GM12878 (cell line): ENCODE measurements at regions not wholly inside any gene's neighbourhood (a gene's known extent, or its start where the extent isn't known, plus 50 kb on each side); places are given as distances from the start of the nearest gene placed in this dataset.

Experiments used
- ATAC-seq: fragments of 200-7000 bp; cut with Tn5 transposase; 3 replicates; pipeline ENCODE4 v1.9.1; 2020; ENCODE audit warnings: mild to moderate bottlenecking, moderate library complexity
- BruUV-seq: library from RNA; stranded (reverse); fragments of 400-500 nt; replicated peaks from 2 replicates; lab custom pipeline; 2021; lab: Mats Ljungman, UMichigan
- CTCF ChIA-PET: fragments of 300-600 bp; sonication (Branson Sonifier 250); formaldehyde crosslinking; extraction: SDS; loops from one replicate; lab custom pipeline; 2021; ENCODE audit warnings: inconsistent platforms; lab: Yijun Ruan, JAX
- POLR2A ChIA-PET: fragments of 350-600 bp; formaldehyde crosslinking; extraction: SDS; loops from one replicate; lab custom pipeline; 2021; ENCODE audit warnings: inconsistent platforms; lab: Charles Lee
- RAD21 ChIA-PET: fragments of 300-600 bp; sonication (Branson Sonifier 250); formaldehyde crosslinking; loops from one replicate; lab custom pipeline; 2023; ENCODE audit warnings: antibody characterized with exemption; ENCODE audit not compliant: unreplicated experiment; lab: Charles Lee
- SMC1A ChIA-PET: fragments of 300-600 bp; sonication (Branson Sonifier 250); formaldehyde crosslinking; loops from one replicate; lab custom pipeline; 2023; ENCODE audit not compliant: unreplicated experiment, uncharacterized antibody; lab: Charles Lee
- DNase-seq: peaks from one replicate; pipeline ENCODE4 v3.0.0-alpha.2; 2011; ENCODE audit warnings: low read depth, low spot score
- FAIRE-seq: peaks from 3 replicates; lab custom pipeline; 2011; peaks lifted over from hg19 to GRCh38; lab: Jason Lieb, UNC
- H2AFZ ChIP-seq: 2 replicates; pipeline ENCODE4 v1.6.0; 2011; ENCODE audit warnings: low read depth, low read length, control low read depth; ENCODE audit not compliant: control insufficient read depth
- H3K27ac ChIP-seq: 2 replicates; pipeline ENCODE4 v1.5.1; 2011; ENCODE audit warnings: control low read depth; ENCODE audit not compliant: control insufficient read depth, insufficient read depth
- H3K27me3 ChIP-seq, 2 experiments: replicated peaks in 1 of 2; 2 replicates each; pipeline versions ENCODE4 v1.6.0 to v1.6.1; 2011; ENCODE audit warnings: low read length in 1 of 2; ENCODE audit not compliant: control insufficient read depth in 2 of 2, insufficient read depth in 2 of 2
- H3K36me3 ChIP-seq, 2 experiments: 2 replicates each; pipeline ENCODE4 v1.5.1; 2011; ENCODE audit warnings: low read length in 1 of 2; ENCODE audit not compliant: control insufficient read depth in 2 of 2, insufficient read depth in 2 of 2
- H3K4me1 ChIP-seq: 2 replicates; pipeline ENCODE4 v1.6.1; 2011; ENCODE audit warnings: mild to moderate bottlenecking, low read length, moderate library complexity, mixed read lengths; ENCODE audit not compliant: control insufficient read depth, insufficient read depth
- H3K4me2 ChIP-seq: 2 replicates; pipeline ENCODE4 v1.6.0; 2011; ENCODE audit warnings: control low read depth; ENCODE audit not compliant: control insufficient read depth, insufficient read depth
- H3K4me3 ChIP-seq: fragments of 200-600 bp; sonication (generic); 2 replicates; pipeline ENCODE4 v1.5.1; 2016
- H3K79me2 ChIP-seq: 2 replicates; pipeline ENCODE4 v1.6.0; 2011; ENCODE audit warnings: low read length; ENCODE audit not compliant: control insufficient read depth, insufficient read depth
- H3K9ac ChIP-seq: 2 replicates; pipeline ENCODE4 v1.8.0; 2011; ENCODE audit warnings: low read length, control low read depth, mixed read lengths; ENCODE audit not compliant: control insufficient read depth, insufficient read depth
- H3K9me3 ChIP-seq: replicated peaks from 3 replicates; pipeline ENCODE4 v1.5.1; 2011; ENCODE audit warnings: mild to moderate bottlenecking, low read length; ENCODE audit not compliant: control insufficient read depth, insufficient read depth
- H4K20me1 ChIP-seq: 2 replicates; pipeline ENCODE4 v1.6.0; 2011; ENCODE audit not compliant: control insufficient read depth, insufficient read depth
- ATF7 ChIP-seq: fragments of 450-650 bp; IDR thresholded peaks from 2 replicates; pipeline ENCODE4 v1.6.1; 2016; ENCODE audit warnings: low read depth, mild to moderate bottlenecking
- EGR1 ChIP-seq, 2 experiments: IDR thresholded peaks; 1 replicate in 1 of 2; 2 replicates in 1 of 2; pipeline ENCODE4 v1.6.1; 2011 to 2012; ENCODE audit warnings: low read depth in 2 of 2, low read length in 2 of 2, borderline replicate concordance in 1 of 2, mild to moderate bottlenecking in 1 of 2, moderate library complexity in 1 of 2
- JUNB ChIP-seq: IDR thresholded peaks from 2 replicates; pipeline ENCODE4 v1.6.1; 2016; ENCODE audit warnings: antibody characterized with exemption, mild to moderate bottlenecking
- MEF2B ChIP-seq: fragments of 450-650 bp; IDR thresholded peaks from 2 replicates; pipeline ENCODE4 v1.6.1; 2018; ENCODE audit warnings: mild to moderate bottlenecking, moderate library complexity; ENCODE audit not compliant: partially characterized antibody, poor library complexity, severe bottlenecking
- MTA2 ChIP-seq: fragments of 450-650 bp; IDR thresholded peaks from 2 replicates; pipeline ENCODE4 v1.6.1; 2016; ENCODE audit warnings: low read depth, mild to moderate bottlenecking, moderate library complexity
- RUNX3 ChIP-seq: IDR thresholded peaks from 2 replicates; pipeline ENCODE4 v1.6.1; 2012; ENCODE audit warnings: low read length, inconsistent platforms
- ZBTB33 ChIP-seq: fragments of 450-650 bp; IDR thresholded peaks from 2 replicates; pipeline ENCODE4 v1.6.1; 2017; ENCODE audit warnings: mild to moderate bottlenecking
- WGBS: methylation state at CpG from one replicate; pipeline ENCODE4 v1.1.6; 2016; ENCODE audit warnings: low lambda C conversion rate; ENCODE audit not compliant: insufficient replicate concordance, insufficient coverage; ENCODE audit errors: missing lambda C conversion rate; 5-methylcytosine and 5-hydroxymethylcytosine counted together
- in situ Hi-C: fragments of 300-500 bp; cut with MboI; formaldehyde crosslinking; loops from 9 replicates; pipeline ENCODE4 v1.14.3; 2018; ENCODE audit warnings: mixed read lengths
- intact Hi-C: fragments of 100-400 bp; cut with micrococcal nuclease; formaldehyde crosslinking; loops from one replicate; pipeline ENCODE4 v1.14.2; 2022; ENCODE audit not compliant: unreplicated experiment
- TF ChIP-seq, protein P1 (sequence below): fragments of 450-650 bp; conservative IDR thresholded peaks from 2 replicates; pipeline ENCODE4 v1.6.1; 2017; ENCODE audit warnings: mild to moderate bottlenecking, moderate library complexity

- Histone ChIP-seq H4K20me1 (no peaks in the 10 kb centered on the region), H3K4me1 (no peaks in the 10 kb centered on the region), H3K4me3 (no peak overlapping the region), H3K27ac (no peak overlapping the region), H3K9me3 (no peaks in the 10 kb centered on the region), H3K79me2 (no peaks in the 10 kb centered on the region), H2AFZ (no peak overlapping the region), H3K27me3 (peaks cover 0 to 2% of the 10 kb centered on the region in 2 experiments; a peak in 1 of 4 replicates), H3K9ac (no peak overlapping the region), H3K36me3 (no peaks in the 10 kb centered on the region), H3K4me2 (no peak overlapping the region)
- ChIA-PET CTCF (interaction anchor here (1.1 kb wide), 1 partner anchor 31 kb away, joined by 4 read pairs; no protein-coding TSS in a partner anchor), SMC1A (no interaction called here), POLR2A (no interaction called here), RAD21 (no interaction called here)
- TF ChIP-seq RUNX3 = no peak
- TF ChIP-seq ZBTB33 = no peak
- TF ChIP-seq MEF2B = peak; percentile 74
- peak; percentile 24; the same call in 1 of the 2 replicates for TF ChIP-seq ATF7
- peak; percentile 13; the same call in 1 of the 2 replicates for TF ChIP-seq JUNB
- no peak for TF ChIP-seq EGR1 (IDR thresholded peaks at IDR 0.05; ENCODE audit: borderline replicate concordance in 1 of 2, low read depth in 2 of 2, low read length in 2 of 2)
- TF ChIP-seq MTA2 = 0 out of 2 replicates have a peak, but pooled peaks have one; percentile 30
- TF ChIP-seq, protein P1, sequence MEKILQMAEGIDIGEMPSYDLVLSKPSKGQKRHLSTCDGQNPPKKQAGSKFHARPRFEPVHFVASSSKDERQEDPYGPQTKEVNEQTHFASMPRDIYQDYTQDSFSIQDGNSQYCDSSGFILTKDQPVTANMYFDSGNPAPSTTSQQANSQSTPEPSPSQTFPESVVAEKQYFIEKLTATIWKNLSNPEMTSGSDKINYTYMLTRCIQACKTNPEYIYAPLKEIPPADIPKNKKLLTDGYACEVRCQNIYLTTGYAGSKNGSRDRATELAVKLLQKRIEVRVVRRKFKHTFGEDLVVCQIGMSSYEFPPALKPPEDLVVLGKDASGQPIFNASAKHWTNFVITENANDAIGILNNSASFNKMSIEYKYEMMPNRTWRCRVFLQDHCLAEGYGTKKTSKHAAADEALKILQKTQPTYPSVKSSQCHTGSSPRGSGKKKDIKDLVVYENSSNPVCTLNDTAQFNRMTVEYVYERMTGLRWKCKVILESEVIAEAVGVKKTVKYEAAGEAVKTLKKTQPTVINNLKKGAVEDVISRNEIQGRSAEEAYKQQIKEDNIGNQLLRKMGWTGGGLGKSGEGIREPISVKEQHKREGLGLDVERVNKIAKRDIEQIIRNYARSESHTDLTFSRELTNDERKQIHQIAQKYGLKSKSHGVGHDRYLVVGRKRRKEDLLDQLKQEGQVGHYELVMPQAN = no peak
- DNase-seq (no peak), ATAC-seq (peak; percentile 59), FAIRE-seq (no peak)
- 22% methylated on average over 6 of the region's 6 CpGs for WGBS
- BruUV-seq = no TSS peak
- intact Hi-C loops = no loop called here
- in situ Hi-C loops = no loop called here
Observed at GRCh38 chr18:5746844-5747243, 148.5 kb downstream of the TMEM200C start.
